Small intestine (tissue), 7 donors: ENCODE measurements at regions not wholly inside any gene's neighbourhood (a gene's known extent, or its start where the extent isn't known, plus 50 kb on each side); places are given as distances from the start of the nearest gene placed in this dataset.

Source experiments
- DNase-seq, 2 donors: peaks; one replicate each; pipeline versions ENCODE4 v3.0.0 to v3.0.0-alpha.2; 2013
- FAIRE-seq: peaks from 2 replicates; lab custom pipeline; 2012; peaks lifted over from hg19 to GRCh38; lab: Jason Lieb, UNC
- H3K27ac ChIP-seq, 3 donors: one replicate each; pipeline ENCODE4 v1.5.1; 2013; ENCODE audit warnings: low read length in 2 of 3, mild to moderate bottlenecking in 2 of 3, control low read depth in 1 of 3, inconsistent platforms in 1 of 3, low read depth in 1 of 3, moderate library complexity in 1 of 3
- H3K27me3 ChIP-seq, 3 donors: one replicate each; pipeline ENCODE4 v1.6.1; 2013; ENCODE audit warnings: low read length in 3 of 3, inconsistent platforms in 1 of 3; ENCODE audit not compliant: control insufficient read depth in 3 of 3, insufficient read depth in 3 of 3
- H3K36me3 ChIP-seq, 3 donors: one replicate each; pipeline ENCODE4 v1.6.1; 2013; ENCODE audit warnings: low read length in 3 of 3, inconsistent platforms in 1 of 3, low read depth in 1 of 3, mild to moderate bottlenecking in 1 of 3, moderate library complexity in 1 of 3; ENCODE audit not compliant: control insufficient read depth in 3 of 3, insufficient read depth in 2 of 3
- H3K4me1 ChIP-seq, 3 donors: one replicate each; pipeline ENCODE4 v1.6.1; 2013; ENCODE audit warnings: low read length in 2 of 3, inconsistent platforms in 1 of 3, low read depth in 1 of 3, mild to moderate bottlenecking in 1 of 3, moderate library complexity in 1 of 3; ENCODE audit not compliant: control insufficient read depth in 3 of 3, insufficient read depth in 2 of 3
- H3K4me3 ChIP-seq, 3 donors: one replicate each; pipeline ENCODE4 v1.5.1; 2013; ENCODE audit warnings: low read length in 3 of 3, control low read depth in 1 of 3, inconsistent platforms in 1 of 3, low read depth in 1 of 3, mild to moderate bottlenecking in 1 of 3, moderate library complexity in 1 of 3
- H3K9me3 ChIP-seq, 2 donors: one replicate each; pipeline ENCODE4 v1.6.1; 2013; ENCODE audit warnings: low read depth in 1 of 2, low read length in 1 of 2; ENCODE audit not compliant: control insufficient read depth in 2 of 2, insufficient read depth in 1 of 2
- WGBS, 3 donors: extraction: QIAGEN DNeasy Blood & Tissue Kit; methylation state at CpG; one replicate each; pipeline ENCODE4 v1.1.7; 2013; 5-methylcytosine and 5-hydroxymethylcytosine counted together
- donor health status: healthy with polysubstance abuse.
- donor health status: control.
- donor health status: control.
- donor health status: Bipolar disorder and iron deficiency.
- donor health status: healthy.

- DNase-seq, result no peak
- H3K4me3 ChIP-seq, result no peak overlapping the region
- 58 to 67% (median 63%) methylated on average over 11 of the region's 11 CpGs for WGBS, 3 donors
- H3K27ac ChIP-seq, result no peak overlapping the region
- H3K9me3 ChIP-seq, result peaks cover 0 to 3% of the 10 kb centered on the region in 2 donors
- FAIRE-seq, result no peak
- peaks cover 0 to 3% (median 0%) of the 10 kb centered on the region in 3 donors for H3K27me3 ChIP-seq
- H3K4me1 ChIP-seq, result peaks cover 0 to 11% (median 0%) of the 10 kb centered on the region in 3 donors
- H3K36me3 ChIP-seq, result no peaks in the 10 kb centered on the region
These were observed 83.1 kb upstream of the WNT4 start for GRCh38 chr1:22225858-22226589.

GRCh38 chr1:22228074-22228473 is 85.2 kb upstream of the WNT4 start:
- 93 to 96% (median 94%) methylated on average over 8 of the region's 8 CpGs for WGBS, 3 donors
- H3K27me3 ChIP-seq, result no peaks in the 10 kb centered on the region
- no peak for FAIRE-seq
- no peak overlapping the region for H3K27ac ChIP-seq
- H3K4me1 ChIP-seq, result peaks cover 0 to 11% (median 0%) of the 10 kb centered on the region in 3 donors
- peaks cover 0 to 3% of the 10 kb centered on the region in 2 donors for H3K9me3 ChIP-seq
- H3K36me3 ChIP-seq, result no peaks in the 10 kb centered on the region
- DNase-seq, result no peak
- H3K4me3 ChIP-seq, result no peak overlapping the region

DNA sequence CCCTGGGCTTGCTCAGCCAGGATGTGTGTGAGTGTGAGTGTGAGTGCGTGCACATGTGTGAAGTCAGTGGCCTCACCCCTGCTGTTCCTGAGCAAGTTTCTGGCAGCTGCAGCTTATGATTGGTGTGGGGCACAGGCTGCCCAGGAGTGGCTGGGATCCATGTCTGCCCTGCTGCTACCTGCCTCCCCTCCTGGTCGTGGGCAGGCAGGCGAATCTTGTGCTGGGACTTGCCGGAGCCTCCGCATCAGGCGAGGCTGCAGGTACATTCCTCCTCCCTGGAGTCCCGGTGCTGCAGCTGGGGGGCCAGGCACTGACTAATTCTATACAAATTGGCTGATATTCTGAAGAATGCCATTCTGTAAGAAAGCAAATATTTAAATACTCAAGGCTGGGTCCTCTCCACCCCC is 85.6 kb upstream of the WNT4 start:
- Histone ChIP-seq H3K4me1 (peaks cover 0 to 11% (median 0%) of the 10 kb centered on the region in 3 donors), H3K27me3 (peaks cover 0 to under 1% (median 0%) of the 10 kb centered on the region in 3 donors), H3K9me3 (peaks cover 0 to 3% of the 10 kb centered on the region in 2 donors), H3K36me3 (no peaks in the 10 kb centered on the region), H3K27ac (no peak overlapping the region), H3K4me3 (no peak overlapping the region)
- WGBS, 3 donors, result 62 to 70% (median 68%) methylated on average over 7 of the region's 7 CpGs
- FAIRE-seq (no peak), DNase-seq (no peak)

DNA sequence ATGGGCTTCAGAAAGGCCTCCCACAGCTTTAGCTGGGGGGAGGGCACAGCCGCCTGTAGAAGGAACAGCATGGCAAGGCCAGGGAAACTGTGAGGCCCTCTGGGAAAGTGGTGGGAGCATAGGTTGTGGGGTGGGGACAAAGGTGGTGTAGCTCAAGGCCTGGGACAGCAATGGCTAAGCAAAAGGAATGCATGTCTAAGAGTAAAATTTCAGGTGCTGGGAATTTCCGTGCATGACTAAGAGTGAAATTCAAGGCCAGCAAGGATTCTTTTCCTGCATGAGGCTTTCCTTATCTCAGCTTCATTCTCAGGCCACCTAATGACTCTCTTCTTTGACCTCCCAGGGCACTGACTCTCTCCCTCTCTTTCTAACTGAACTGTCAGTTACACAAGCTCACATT is 86.5 kb upstream of the WNT4 start:
- WGBS, 3 donors, result 65 to 83% (median 71%) methylated on average over 2 of the region's 2 CpGs
- Histone ChIP-seq H3K9me3 (peaks cover 0 to 3% of the 10 kb centered on the region in 2 donors), H3K4me1 (peaks cover 0 to 11% (median 0%) of the 10 kb centered on the region in 3 donors), H3K27ac (no peak overlapping the region), H3K4me3 (no peak overlapping the region), H3K36me3 (no peaks in the 10 kb centered on the region), H3K27me3 (peaks cover 0 to 3% (median 0%) of the 10 kb centered on the region in 3 donors)
- FAIRE-seq, result no peak
- peak; percentile 26 to 27 for DNase-seq

- no peaks in the 10 kb centered on the region for H3K36me3 ChIP-seq
- DNase-seq (no peak), FAIRE-seq (no peak)
- no peaks in the 10 kb centered on the region for H3K9me3 ChIP-seq
- peaks cover 0 to 11% (median 0%) of the 10 kb centered on the region in 3 donors for H3K4me1 ChIP-seq
- no peak overlapping the region for H3K27ac ChIP-seq
- 79 to 83% (median 81%) methylated on average over 3 of the region's 3 CpGs for WGBS, 3 donors
- peaks cover 0 to 3% (median 0%) of the 10 kb centered on the region in 3 donors for H3K27me3 ChIP-seq
- H3K4me3 ChIP-seq, result no peak overlapping the region
These were observed 88.2 kb upstream of the WNT4 start for GRCh38 chr1:22231068-22231593.

- DNase-seq (no peak), FAIRE-seq (no peak)
- Histone ChIP-seq H3K4me1 (peaks cover 0 to 11% (median 0%) of the 10 kb centered on the region in 3 donors), H3K36me3 (no peaks in the 10 kb centered on the region), H3K27ac (no peak overlapping the region), H3K4me3 (no peak overlapping the region), H3K27me3 (peaks cover 0 to 3% (median 0%) of the 10 kb centered on the region in 3 donors), H3K9me3 (no peaks in the 10 kb centered on the region)
- WGBS, 3 donors, result 61 to 70% (median 62%) methylated on average over 6 of the region's 6 CpGs
These were observed 89.2 kb upstream of the WNT4 start for GRCh38 chr1:22231995-22232690.

DNA sequence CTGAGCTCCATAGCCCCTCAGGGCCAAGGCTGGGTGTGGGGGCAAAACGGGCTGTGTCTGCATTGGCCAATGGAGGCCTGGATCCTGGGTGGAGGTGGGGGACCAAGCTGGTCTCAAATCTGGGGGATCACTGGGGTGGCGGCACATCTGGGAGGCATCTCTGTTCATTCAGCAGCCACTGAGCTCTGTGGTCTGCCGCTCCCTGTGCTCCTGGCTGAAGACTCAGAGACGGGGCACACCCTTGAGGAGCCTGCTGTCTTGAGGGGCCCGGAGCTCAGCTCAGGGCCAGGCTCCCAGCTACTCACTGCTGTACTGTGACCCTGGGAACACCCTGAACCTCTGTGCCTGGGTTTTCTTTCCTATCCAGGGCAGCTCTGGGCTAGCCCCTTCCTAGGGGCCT is 90.3 kb upstream of the WNT4 start:
- H3K27ac ChIP-seq, result no peak overlapping the region
- H3K4me1 ChIP-seq, result peaks cover 0 to 11% (median 0%) of the 10 kb centered on the region in 3 donors
- 86 to 89% (median 87%) methylated on average over 5 of the region's 5 CpGs for WGBS, 3 donors
- FAIRE-seq (no peak), DNase-seq (no peak)
- H3K4me3 ChIP-seq, result no peak overlapping the region
- peaks cover 0 to 3% (median 0%) of the 10 kb centered on the region in 3 donors for H3K27me3 ChIP-seq
- H3K36me3 ChIP-seq, result no peaks in the 10 kb centered on the region
- no peaks in the 10 kb centered on the region for H3K9me3 ChIP-seq

GRCh38 chr1:22234476-22235030 is 91.7 kb upstream of the WNT4 start:
- no peak for FAIRE-seq
- no peak overlapping the region for H3K4me3 ChIP-seq
- 58 to 75% (median 66%) methylated on average over 4 of the region's 4 CpGs for WGBS, 3 donors
- peaks cover 0 to 4% (median 0%) of the 10 kb centered on the region in 3 donors for H3K4me1 ChIP-seq
- H3K9me3 ChIP-seq, result no peaks in the 10 kb centered on the region
- H3K27me3 ChIP-seq, result peaks cover 0 to 3% (median 0%) of the 10 kb centered on the region in 3 donors
- no peak overlapping the region for H3K27ac ChIP-seq
- no peak for DNase-seq
- no peaks in the 10 kb centered on the region for H3K36me3 ChIP-seq
